ENCODE measurements at regions not wholly inside any gene's neighbourhood (a gene's known extent, or its start where the extent isn't known, plus 50 kb on each side); places are given as distances from the start of the nearest gene placed in this dataset.
A peak's percentile ranks its signal among the peaks of the same experiment; 100 is the strongest.

DNA sequence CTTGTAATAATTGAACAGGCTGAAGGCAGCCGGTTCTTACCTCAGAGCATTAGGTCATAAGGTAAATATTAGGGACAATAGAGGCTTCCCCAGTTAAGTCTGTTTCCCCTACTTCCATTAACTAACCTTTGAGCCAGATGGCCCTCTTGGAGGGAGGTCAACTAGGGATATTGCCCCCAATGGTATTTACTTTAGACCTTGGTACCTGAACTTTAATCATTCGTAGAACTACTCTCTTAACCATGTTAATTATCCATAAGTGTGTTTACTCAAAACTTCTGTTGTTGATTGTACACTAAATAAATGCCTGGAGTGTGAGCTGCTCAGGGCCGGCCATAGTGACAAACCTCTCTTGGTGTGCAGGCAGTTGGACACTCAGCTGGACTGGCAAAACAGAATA lies 1843.5 kb upstream of the AGA start:
- H3K4me3 ChIP-seq (ENCODE audit: low read length in 2 of 2) = no peak overlapping the region
- H4K91ac ChIP-seq (ENCODE audit: low read depth, low read length, poor library complexity) = no peak overlapping the region
- no peak overlapping the region for H2BK15ac ChIP-seq (ENCODE audit: low read length)
- H3K18ac ChIP-seq (ENCODE audit: low read length) = no peak overlapping the region
- H2AFZ ChIP-seq (ENCODE audit: low read length) = no peak overlapping the region
- no peaks in the 10 kb centered on the region for H3K79me1 ChIP-seq (ENCODE audit: low read depth, low read length)
- peaks cover 0 to 2% of the 10 kb centered on the region in 2 donors for H3K9me3 ChIP-seq (replicated peaks in 1 of 2; ENCODE audit: control insufficient read depth in 2 of 2, insufficient read depth in 1 of 2, low read depth in 1 of 2, low read length in 2 of 2)
- H2AK5ac ChIP-seq (ENCODE audit: low read depth, low read length) = no peak overlapping the region
- no peak overlapping the region for H2BK12ac ChIP-seq (ENCODE audit: low read length)
- H4K8ac ChIP-seq (ENCODE audit: low read depth, low read length) = no peak overlapping the region
- H2BK5ac ChIP-seq (ENCODE audit: low read length) = no peak overlapping the region
- H3K27ac ChIP-seq (replicated peaks; ENCODE audit: low read length) = no peak overlapping the region
- no peaks in the 10 kb centered on the region for H3K36me3 ChIP-seq (replicated peaks in 1 of 2; ENCODE audit: control insufficient read depth in 2 of 2, insufficient read depth in 2 of 2, low read length in 2 of 2)
- no peak overlapping the region for H3K14ac ChIP-seq (ENCODE audit: low read length)
- H3K27me3 ChIP-seq (ENCODE audit: control insufficient read depth in 3 of 3, insufficient read depth in 3 of 3, low read depth in 1 of 3, low read length in 3 of 3) = no peaks in the 10 kb centered on the region
- WGBS, 2 donors (ENCODE audit: extremely low coverage in 2 of 2, insufficient read length in 2 of 2, insufficient replicate concordance in 1 of 2) = no CpG with 5 or more reads among the region's 3 CpGs
- H3K9ac ChIP-seq (ENCODE audit: low read depth, low read length, poor library complexity) = no peak overlapping the region
- no peak overlapping the region for H2BK120ac ChIP-seq (ENCODE audit: low read depth, low read length)
- no peaks in the 10 kb centered on the region for H3K4me1 ChIP-seq (ENCODE audit: control insufficient read depth in 2 of 2, insufficient read depth in 1 of 2, low read depth in 1 of 2, low read length in 2 of 2)
- H3K4ac ChIP-seq (ENCODE audit: low read length) = no peak overlapping the region
- DNase-seq (ENCODE audit: low spot score) = no peak
- no peak overlapping the region for H3K23ac ChIP-seq (ENCODE audit: low read depth, low read length, poor library complexity)
- H3K4me2 ChIP-seq (ENCODE audit: insufficient read depth, low read length, poor library complexity, severe bottlenecking) = no peak overlapping the region

DNA sequence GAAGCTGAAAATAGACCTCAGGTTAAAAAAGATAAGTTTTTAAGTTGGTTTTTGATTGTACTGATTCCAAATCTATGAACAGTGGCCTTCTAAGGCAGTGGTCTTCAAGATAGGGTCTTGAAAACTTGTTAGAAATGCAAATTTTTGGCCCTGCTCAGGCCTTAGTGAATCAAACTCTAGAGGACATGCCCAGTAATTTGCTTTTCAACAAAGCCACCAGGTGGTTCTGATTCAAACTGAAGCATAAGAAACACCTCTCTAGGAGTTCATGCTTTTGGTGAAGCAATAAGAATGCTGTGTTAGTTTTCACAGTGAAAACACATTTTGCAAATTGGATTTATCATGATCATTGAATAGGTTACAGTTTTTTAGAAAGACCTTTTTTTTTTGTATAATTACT lies 1849.4 kb upstream of the AGA start:
- Histone ChIP-seq H2BK15ac (ENCODE audit: low read length) (no peak overlapping the region), H3K79me1 (ENCODE audit: low read depth, low read length) (no peaks in the 10 kb centered on the region), H3K27me3 (ENCODE audit: control insufficient read depth in 3 of 3, insufficient read depth in 3 of 3, low read depth in 1 of 3, low read length in 3 of 3) (no peaks in the 10 kb centered on the region), H3K36me3 (replicated peaks in 1 of 2; ENCODE audit: control insufficient read depth in 2 of 2, insufficient read depth in 2 of 2, low read length in 2 of 2) (no peaks in the 10 kb centered on the region), H3K4ac (ENCODE audit: low read length) (no peak overlapping the region), H3K4me2 (ENCODE audit: insufficient read depth, low read length, poor library complexity, severe bottlenecking) (no peak overlapping the region), H2BK12ac (ENCODE audit: low read length) (no peak overlapping the region), H2AFZ (ENCODE audit: low read length) (no peak overlapping the region), H2BK5ac (ENCODE audit: low read length) (no peak overlapping the region), H3K23ac (ENCODE audit: low read depth, low read length, poor library complexity) (no peak overlapping the region), H4K91ac (ENCODE audit: low read depth, low read length, poor library complexity) (no peak overlapping the region), H3K18ac (ENCODE audit: low read length) (no peak overlapping the region), H2BK120ac (ENCODE audit: low read depth, low read length) (no peak overlapping the region), H3K14ac (ENCODE audit: low read length) (no peak overlapping the region), H2AK5ac (ENCODE audit: low read depth, low read length) (no peak overlapping the region), H3K4me3 (ENCODE audit: low read length in 2 of 2) (no peak overlapping the region), H3K27ac (replicated peaks; ENCODE audit: low read length) (no peak overlapping the region), H3K9me3 (replicated peaks in 1 of 2; ENCODE audit: control insufficient read depth in 2 of 2, insufficient read depth in 1 of 2, low read depth in 1 of 2, low read length in 2 of 2) (peaks cover 0 to 2% of the 10 kb centered on the region in 2 donors), H3K9ac (ENCODE audit: low read depth, low read length, poor library complexity) (no peak overlapping the region), H3K4me1 (ENCODE audit: control insufficient read depth in 2 of 2, insufficient read depth in 1 of 2, low read depth in 1 of 2, low read length in 2 of 2) (no peaks in the 10 kb centered on the region), H4K8ac (ENCODE audit: low read depth, low read length) (no peak overlapping the region)
- no peak for DNase-seq (ENCODE audit: low spot score)

DNA sequence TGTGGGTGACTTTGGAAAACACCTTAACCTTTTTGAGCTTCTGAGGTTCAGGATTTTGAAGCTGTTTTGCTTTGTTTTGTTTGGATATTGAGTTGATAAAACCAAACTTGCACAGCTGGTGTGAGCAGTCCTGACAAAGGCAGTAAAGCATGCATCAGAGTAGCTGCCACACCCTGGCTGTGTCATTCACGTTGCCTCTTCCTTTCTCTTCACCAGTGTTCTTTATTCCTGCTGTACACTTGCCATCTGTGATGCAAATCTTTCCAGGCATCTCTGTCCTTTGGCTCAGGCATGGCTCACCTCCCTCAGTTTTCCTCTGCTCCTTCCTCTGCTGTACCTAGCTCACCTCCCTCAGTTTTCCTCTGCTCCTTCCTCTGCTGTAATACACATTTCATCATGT lies 1850.2 kb upstream of the AGA start:
- no peak overlapping the region for H3K27ac ChIP-seq (replicated peaks; ENCODE audit: low read length)
- H3K4me3 ChIP-seq (ENCODE audit: low read length in 2 of 2) = no peak overlapping the region

DNA sequence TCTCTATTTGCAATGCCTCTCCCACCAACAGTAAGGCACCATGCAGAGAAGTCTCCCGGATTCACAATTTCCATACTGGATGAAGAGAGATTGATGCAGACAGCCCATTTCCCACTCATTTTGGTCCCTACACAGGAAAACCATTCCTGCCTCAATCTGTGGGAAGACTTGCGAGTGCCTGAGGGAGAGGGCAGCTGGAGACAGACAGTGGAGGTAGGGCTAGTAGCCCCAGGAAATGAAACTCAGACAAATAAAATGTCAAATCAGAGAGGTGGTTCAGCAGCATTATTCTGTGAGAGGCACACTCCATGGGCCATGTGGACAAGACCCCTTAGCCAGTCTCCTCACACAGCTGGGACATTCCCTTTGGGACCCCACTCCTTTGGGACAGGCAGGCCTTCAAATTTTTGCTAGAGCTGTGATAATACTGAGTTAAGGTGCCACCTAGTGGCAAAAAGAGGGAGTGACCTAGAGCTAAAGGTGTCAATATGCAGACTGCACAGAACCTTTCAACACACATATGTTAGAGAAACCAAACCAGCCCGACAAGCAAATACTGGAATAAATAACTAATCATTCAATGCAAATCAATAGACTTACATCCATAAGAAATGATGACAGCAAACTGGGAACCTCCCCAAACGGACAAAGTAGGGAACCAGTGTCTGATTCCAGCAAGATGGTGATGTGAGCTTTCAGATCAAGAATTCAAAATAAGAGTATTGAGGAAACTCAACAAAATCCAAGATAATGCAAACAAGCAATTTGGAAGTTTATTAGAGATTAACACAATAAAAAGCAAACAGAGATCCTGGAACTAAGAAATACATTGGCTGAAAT lies 1865.3 kb upstream of the AGA start:
- Histone ChIP-seq H3K27me3 (ENCODE audit: control insufficient read depth in 3 of 3, insufficient read depth in 3 of 3, low read depth in 1 of 3, low read length in 3 of 3) (no peaks in the 10 kb centered on the region), H3K9me3 (replicated peaks in 1 of 2; ENCODE audit: control insufficient read depth in 2 of 2, insufficient read depth in 1 of 2, low read depth in 1 of 2, low read length in 2 of 2) (no peaks in the 10 kb centered on the region), H3K36me3 (replicated peaks in 1 of 2; ENCODE audit: control insufficient read depth in 2 of 2, insufficient read depth in 2 of 2, low read length in 2 of 2) (no peaks in the 10 kb centered on the region), H3K4me2 (ENCODE audit: insufficient read depth, low read length, poor library complexity, severe bottlenecking) (no peak overlapping the region), H2BK5ac (ENCODE audit: low read length) (no peak overlapping the region), H2AK5ac (ENCODE audit: low read depth, low read length) (no peak overlapping the region), H3K79me1 (ENCODE audit: low read depth, low read length) (no peaks in the 10 kb centered on the region), H3K4me3 (ENCODE audit: low read length in 2 of 2) (no peak overlapping the region), H4K91ac (ENCODE audit: low read depth, low read length, poor library complexity) (no peak overlapping the region), H3K4me1 (ENCODE audit: control insufficient read depth in 2 of 2, insufficient read depth in 1 of 2, low read depth in 1 of 2, low read length in 2 of 2) (no peaks in the 10 kb centered on the region), H2AFZ (ENCODE audit: low read length) (no peak overlapping the region), H4K8ac (ENCODE audit: low read depth, low read length) (no peak overlapping the region), H3K27ac (replicated peaks; ENCODE audit: low read length) (no peak overlapping the region), H2BK12ac (ENCODE audit: low read length) (no peak overlapping the region), H3K18ac (ENCODE audit: low read length) (no peak overlapping the region), H3K9ac (ENCODE audit: low read depth, low read length, poor library complexity) (no peak overlapping the region), H2BK120ac (ENCODE audit: low read depth, low read length) (no peak overlapping the region), H3K14ac (ENCODE audit: low read length) (no peak overlapping the region), H2BK15ac (ENCODE audit: low read length) (no peak overlapping the region), H3K4ac (ENCODE audit: low read length) (no peak overlapping the region), H3K23ac (ENCODE audit: low read depth, low read length, poor library complexity) (no peak overlapping the region)
- DNase-seq (ENCODE audit: low spot score) = peak; percentile 33
- no CpG with 5 or more reads among the region's 4 CpGs for WGBS, 2 donors (ENCODE audit: extremely low coverage in 2 of 2, insufficient read length in 2 of 2, insufficient replicate concordance in 1 of 2)

More for the DNA sequence above, 1850.2 kb upstream of the AGA start:
- Histone ChIP-seq H3K9ac (ENCODE audit: low read depth, low read length, poor library complexity) (no peak overlapping the region), H3K18ac (ENCODE audit: low read length) (no peak overlapping the region), H3K4me1 (ENCODE audit: control insufficient read depth in 2 of 2, insufficient read depth in 1 of 2, low read depth in 1 of 2, low read length in 2 of 2) (no peaks in the 10 kb centered on the region), H4K91ac (ENCODE audit: low read depth, low read length, poor library complexity) (no peak overlapping the region), H2BK12ac (ENCODE audit: low read length) (no peak overlapping the region), H2AK5ac (ENCODE audit: low read depth, low read length) (no peak overlapping the region), H2BK120ac (ENCODE audit: low read depth, low read length) (no peak overlapping the region), H3K79me1 (ENCODE audit: low read depth, low read length) (no peaks in the 10 kb centered on the region), H4K8ac (ENCODE audit: low read depth, low read length) (no peak overlapping the region), H2AFZ (ENCODE audit: low read length) (no peak overlapping the region), H3K23ac (ENCODE audit: low read depth, low read length, poor library complexity) (no peak overlapping the region), H3K36me3 (replicated peaks in 1 of 2; ENCODE audit: control insufficient read depth in 2 of 2, insufficient read depth in 2 of 2, low read length in 2 of 2) (no peaks in the 10 kb centered on the region), H2BK5ac (ENCODE audit: low read length) (no peak overlapping the region), H3K4me2 (ENCODE audit: insufficient read depth, low read length, poor library complexity, severe bottlenecking) (no peak overlapping the region), H3K14ac (ENCODE audit: low read length) (no peak overlapping the region), H3K27me3 (ENCODE audit: control insufficient read depth in 3 of 3, insufficient read depth in 3 of 3, low read depth in 1 of 3, low read length in 3 of 3) (no peaks in the 10 kb centered on the region), H2BK15ac (ENCODE audit: low read length) (no peak overlapping the region), H3K9me3 (replicated peaks in 1 of 2; ENCODE audit: control insufficient read depth in 2 of 2, insufficient read depth in 1 of 2, low read depth in 1 of 2, low read length in 2 of 2) (peaks cover 0 to 2% of the 10 kb centered on the region in 2 donors), H3K4ac (ENCODE audit: low read length) (no peak overlapping the region)
- WGBS, 2 donors (ENCODE audit: extremely low coverage in 2 of 2, insufficient read length in 2 of 2, insufficient replicate concordance in 1 of 2) = no CpG with 5 or more reads among the region's 1 CpG
- no peak for DNase-seq (ENCODE audit: low spot score)

Data from neuronal stem cell (in vitro differentiated cells).